Hippocampal formation (tissue), 2 donors: ENCODE measurements at regions not wholly inside any gene's neighbourhood (a gene's known extent, or its start where the extent isn't known, plus 50 kb on each side); places are given as distances from the start of the nearest gene placed in this dataset.

Experiments
- DNase-seq, 2 donors: peaks; one replicate each; lab custom pipeline; 2025; lab: John Stamatoyannopoulos, UW

GRCh38 chr9:107648153-107648715, 158.7 kb upstream of the KLF4 start:
- DNase-seq = no peak

- no peak for DNase-seq
Measured at GRCh38 chr9:107647611-107648010, 158.0 kb upstream of the KLF4 start.

GRCh38 chr9:107647141-107647540, 157.6 kb upstream of the KLF4 start:
- DNase-seq = no peak

GRCh38 chr9:107645464-107645833, 155.9 kb upstream of the KLF4 start:
- no peak for DNase-seq

GRCh38 chr9:107644733-107645463, 155.3 kb upstream of the KLF4 start:
- DNase-seq = no peak

GRCh38 chr9:107639426-107639825, 149.9 kb upstream of the KLF4 start:
- no peak for DNase-seq

GRCh38 chr9:107638521-107639310, 149.1 kb upstream of the KLF4 start:
- DNase-seq = no peak

GRCh38 chr9:107637421-107638420, 148.2 kb upstream of the KLF4 start:
- DNase-seq = peak; percentile 72 to 82

GRCh38 chr9:107636571-107637381, 147.2 kb upstream of the KLF4 start:
- DNase-seq = no peak

- no peak for DNase-seq
Measured at GRCh38 chr9:107635803-107636174, 146.2 kb upstream of the KLF4 start.

- peak; percentile 20 to 71 for DNase-seq
Measured at GRCh38 chr9:107635101-107635802, 145.7 kb upstream of the KLF4 start.

GRCh38 chr9:107633406-107633805, 143.8 kb upstream of the KLF4 start:
- DNase-seq = no peak

GRCh38 chr9:107632661-107633060, 143.1 kb upstream of the KLF4 start:
- DNase-seq = no peak

GRCh38 chr9:107632216-107632615, 142.6 kb upstream of the KLF4 start:
- DNase-seq = no peak

GRCh38 chr9:107631788-107632187, 142.2 kb upstream of the KLF4 start:
- no peak for DNase-seq

- no peak for DNase-seq
Measured at GRCh38 chr9:107630156-107630555, 140.6 kb upstream of the KLF4 start.

GRCh38 chr9:107628444-107628843, 138.9 kb upstream of the KLF4 start:
- DNase-seq = no peak

- DNase-seq = no peak
Measured at GRCh38 chr9:107627781-107628180, 138.2 kb upstream of the KLF4 start.

- DNase-seq = no peak
Measured at GRCh38 chr9:107626118-107626517, 136.5 kb upstream of the KLF4 start.

GRCh38 chr9:107625383-107625984, 135.9 kb upstream of the KLF4 start:
- DNase-seq = no peak
